Activated CD8-positive, alpha-beta T cell treated with anti-CD3 and anti-CD28 coated beads for 36 hours (primary cell): ENCODE measurements at regions not wholly inside any gene's neighbourhood (a gene's known extent, or its start where the extent isn't known, plus 50 kb on each side); places are given as distances from the start of the nearest gene placed in this dataset.

ENCODE experiments used
- ATAC-seq: fragments of 200-7000 bp; cut with Tn5 transposase; one replicate; pipeline ENCODE4 v1.10.0; 2021; ENCODE audit warnings: mild to moderate bottlenecking, moderate library complexity
- CTCF ChIA-PET: fragments of 350-600 bp; sonication (Branson Sonifier 250); formaldehyde crosslinking; loops from one replicate; lab custom pipeline; 2021; ENCODE audit warnings: antibody characterized with exemption; lab: Charles Lee
- POLR2A ChIA-PET: fragments of 350-600 bp; sonication (Branson Sonifier 250); formaldehyde crosslinking; loops from one replicate; lab custom pipeline; 2021; ENCODE audit warnings: antibody characterized with exemption; lab: Charles Lee
- DNase-seq: peaks from one replicate; pipeline ENCODE4 v3.0.0-alpha.2; 2020
- H3K27ac Mint-ChIP-seq: one replicate; pipeline ENCODE4 v1.8.0; 2021; ENCODE audit warnings: mild to moderate bottlenecking, mixed read lengths
- H3K27me3 Mint-ChIP-seq: one replicate; pipeline ENCODE4 v1.8.0; 2021; ENCODE audit warnings: mixed read lengths
- H3K36me3 Mint-ChIP-seq: one replicate; pipeline ENCODE4 v1.8.0; 2021; ENCODE audit warnings: low read depth, mixed read lengths
- H3K4me1 Mint-ChIP-seq: one replicate; pipeline ENCODE4 v1.8.0; 2021; ENCODE audit warnings: low read depth, mixed read lengths
- H3K4me3 Mint-ChIP-seq: one replicate; pipeline ENCODE4 v1.8.0; 2021; ENCODE audit warnings: mild to moderate bottlenecking, moderate library complexity, mixed read lengths
- H3K9me3 Mint-ChIP-seq: one replicate; pipeline ENCODE4 v1.8.0; 2021; ENCODE audit warnings: mixed read lengths
- intact Hi-C: fragments of 100-400 bp; cut with micrococcal nuclease; formaldehyde crosslinking; loops from one replicate; pipeline ENCODE4 v1.10.0; 2022
- TF ChIP-seq, protein P1 (sequence below): fragments of 200-600 bp; IDR thresholded peaks from one replicate; pipeline ENCODE4 v1.8.0; 2022; ENCODE audit warnings: antibody characterized with exemption, mild to moderate bottlenecking

DNA sequence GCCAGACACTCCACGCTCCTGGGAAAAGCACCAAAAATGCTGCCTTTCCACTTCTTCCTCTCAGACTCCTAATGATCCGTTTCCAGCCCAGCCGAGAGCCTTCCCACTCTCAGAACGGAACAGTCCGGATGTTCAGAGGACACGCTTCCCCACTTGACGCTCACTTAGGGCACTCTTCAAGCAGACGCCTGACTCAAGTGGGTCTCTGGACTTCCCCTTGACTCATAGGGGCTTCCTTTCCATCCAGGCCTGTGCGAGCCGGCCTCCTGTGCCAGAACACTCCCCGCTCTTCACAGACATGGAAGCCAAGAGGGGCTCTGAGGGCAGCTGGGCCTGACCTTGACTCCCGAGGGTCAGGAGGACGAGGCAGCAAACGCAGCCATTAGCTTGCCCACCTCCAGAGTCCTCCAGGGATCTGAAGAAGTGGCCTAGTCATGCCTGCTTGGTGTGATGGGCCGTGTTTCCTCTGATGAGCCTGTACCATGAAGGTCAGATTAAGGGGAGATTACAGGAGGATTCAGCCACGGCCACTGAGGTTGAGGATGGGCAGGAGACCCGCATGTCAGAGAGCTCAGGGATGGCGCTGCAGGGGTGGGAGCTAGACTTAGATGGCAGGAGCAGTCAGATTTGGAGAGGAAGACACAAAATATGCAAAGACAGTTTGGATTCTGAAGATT lies 114.7 kb upstream of the TLE3 start:
- Mint-ChIP-seq H3K4me3 (no peak overlapping the region), H3K4me1 (no peaks in the 10 kb centered on the region), H3K27me3 (no peaks in the 10 kb centered on the region), H3K36me3 (no peaks in the 10 kb centered on the region), H3K9me3 (no peaks in the 10 kb centered on the region), H3K27ac (no peak overlapping the region)
- DNase-seq: no peak
- ATAC-seq: no peak
- intact Hi-C loops: no loop called here
- POLR2A ChIA-PET: no interaction called here
- CTCF ChIA-PET: no interaction called here
- TF ChIP-seq, protein P1, sequence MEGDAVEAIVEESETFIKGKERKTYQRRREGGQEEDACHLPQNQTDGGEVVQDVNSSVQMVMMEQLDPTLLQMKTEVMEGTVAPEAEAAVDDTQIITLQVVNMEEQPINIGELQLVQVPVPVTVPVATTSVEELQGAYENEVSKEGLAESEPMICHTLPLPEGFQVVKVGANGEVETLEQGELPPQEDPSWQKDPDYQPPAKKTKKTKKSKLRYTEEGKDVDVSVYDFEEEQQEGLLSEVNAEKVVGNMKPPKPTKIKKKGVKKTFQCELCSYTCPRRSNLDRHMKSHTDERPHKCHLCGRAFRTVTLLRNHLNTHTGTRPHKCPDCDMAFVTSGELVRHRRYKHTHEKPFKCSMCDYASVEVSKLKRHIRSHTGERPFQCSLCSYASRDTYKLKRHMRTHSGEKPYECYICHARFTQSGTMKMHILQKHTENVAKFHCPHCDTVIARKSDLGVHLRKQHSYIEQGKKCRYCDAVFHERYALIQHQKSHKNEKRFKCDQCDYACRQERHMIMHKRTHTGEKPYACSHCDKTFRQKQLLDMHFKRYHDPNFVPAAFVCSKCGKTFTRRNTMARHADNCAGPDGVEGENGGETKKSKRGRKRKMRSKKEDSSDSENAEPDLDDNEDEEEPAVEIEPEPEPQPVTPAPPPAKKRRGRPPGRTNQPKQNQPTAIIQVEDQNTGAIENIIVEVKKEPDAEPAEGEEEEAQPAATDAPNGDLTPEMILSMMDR: no peak

DNA sequence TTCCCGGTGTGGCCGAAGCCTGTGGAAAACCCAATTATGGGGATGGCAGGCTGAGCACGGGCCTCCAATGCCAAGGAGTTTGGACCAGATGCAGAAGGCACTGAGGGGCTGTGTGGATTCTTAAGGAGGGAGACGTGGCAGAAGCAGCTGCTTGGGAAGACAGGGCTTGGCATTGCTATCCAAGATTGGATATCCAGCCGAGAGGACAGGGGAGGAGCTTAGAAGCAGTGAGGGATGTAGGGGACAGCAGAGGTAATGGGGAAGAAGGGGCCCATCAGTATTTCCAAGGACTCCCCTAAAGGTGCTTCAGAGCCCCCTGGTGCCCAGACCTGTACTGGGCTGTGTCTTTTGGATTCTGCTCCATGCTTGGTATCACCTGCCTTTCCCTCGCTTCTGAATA lies 112.8 kb upstream of the TLE3 start:
- Mint-ChIP-seq H3K4me3 (no peak overlapping the region), H3K36me3 (no peaks in the 10 kb centered on the region), H3K9me3 (no peaks in the 10 kb centered on the region), H3K27me3 (no peaks in the 10 kb centered on the region), H3K4me1 (no peaks in the 10 kb centered on the region), H3K27ac (no peak overlapping the region)
- CTCF ChIA-PET: no interaction called here
- peak; percentile 8 for DNase-seq
- POLR2A ChIA-PET: interaction anchor here (1.0 kb wide), 1 partner anchor 13 kb away, joined by 3 read pairs; no protein-coding TSS in a partner anchor
- TF ChIP-seq, protein P1: no peak
- no peak for ATAC-seq
- intact Hi-C loops: no loop called here

GRCh38 chr15:70210076-70210475 lies 112.4 kb upstream of the TLE3 start:
- Mint-ChIP-seq H3K27me3 (no peaks in the 10 kb centered on the region), H3K36me3 (no peaks in the 10 kb centered on the region), H3K4me3 (no peak overlapping the region), H3K9me3 (no peaks in the 10 kb centered on the region), H3K27ac (no peak overlapping the region), H3K4me1 (no peaks in the 10 kb centered on the region)
- ATAC-seq (no peak), DNase-seq (no peak)
- POLR2A ChIA-PET: interaction anchor here (1.0 kb wide), 1 partner anchor 12 kb away, joined by 3 read pairs; no protein-coding TSS in a partner anchor
- TF ChIP-seq, protein P1: no peak
- intact Hi-C loops: no loop called here
- CTCF ChIA-PET: no interaction called here

- H3K4me1 Mint-ChIP-seq: no peaks in the 10 kb centered on the region
- DNase-seq (no peak), ATAC-seq (no peak)
- no peaks in the 10 kb centered on the region for H3K36me3 Mint-ChIP-seq
- no peak overlapping the region for H3K27ac Mint-ChIP-seq
- no peaks in the 10 kb centered on the region for H3K9me3 Mint-ChIP-seq
- no peaks in the 10 kb centered on the region for H3K27me3 Mint-ChIP-seq
- ChIA-PET POLR2A (no interaction called here), CTCF (no interaction called here)
- TF ChIP-seq, protein P1: no peak
- no peak overlapping the region for H3K4me3 Mint-ChIP-seq
- intact Hi-C loops: no loop called here
These were observed 111.8 kb upstream of the TLE3 start for GRCh38 chr15:70209499-70209898.

- no peak overlapping the region for H3K4me3 Mint-ChIP-seq
- CTCF ChIA-PET: interaction anchor here (0.6 to 0.7 kb wide), 2 partner anchors 13 to 115 kb away, joined by 3 read pairs; no protein-coding TSS in a partner anchor
These were observed 110.6 kb upstream of the TLE3 start for GRCh38 chr15:70208332-70208731.

More at GRCh38 chr15:70208332-70208731, 110.6 kb upstream of the TLE3 start:
- intact Hi-C loops: no loop called here
- H3K27ac Mint-ChIP-seq: no peak overlapping the region
- no peaks in the 10 kb centered on the region for H3K9me3 Mint-ChIP-seq
- no peaks in the 10 kb centered on the region for H3K36me3 Mint-ChIP-seq
- POLR2A ChIA-PET: no interaction called here
- H3K27me3 Mint-ChIP-seq: no peaks in the 10 kb centered on the region
- ATAC-seq: no peak
- TF ChIP-seq, protein P1: no peak
- no peaks in the 10 kb centered on the region for H3K4me1 Mint-ChIP-seq
- no peak for DNase-seq
